ENCODE measurements at regions not wholly inside any gene's neighbourhood (a gene's known extent, or its start where the extent isn't known, plus 50 kb on each side); places are given as distances from the start of the nearest gene placed in this dataset.
"Not testable (repeated sequence)": the region's sequence is repeated elsewhere in the genome, so short reads cannot be mapped to it uniquely, and the experiment has no call there.

DNA sequence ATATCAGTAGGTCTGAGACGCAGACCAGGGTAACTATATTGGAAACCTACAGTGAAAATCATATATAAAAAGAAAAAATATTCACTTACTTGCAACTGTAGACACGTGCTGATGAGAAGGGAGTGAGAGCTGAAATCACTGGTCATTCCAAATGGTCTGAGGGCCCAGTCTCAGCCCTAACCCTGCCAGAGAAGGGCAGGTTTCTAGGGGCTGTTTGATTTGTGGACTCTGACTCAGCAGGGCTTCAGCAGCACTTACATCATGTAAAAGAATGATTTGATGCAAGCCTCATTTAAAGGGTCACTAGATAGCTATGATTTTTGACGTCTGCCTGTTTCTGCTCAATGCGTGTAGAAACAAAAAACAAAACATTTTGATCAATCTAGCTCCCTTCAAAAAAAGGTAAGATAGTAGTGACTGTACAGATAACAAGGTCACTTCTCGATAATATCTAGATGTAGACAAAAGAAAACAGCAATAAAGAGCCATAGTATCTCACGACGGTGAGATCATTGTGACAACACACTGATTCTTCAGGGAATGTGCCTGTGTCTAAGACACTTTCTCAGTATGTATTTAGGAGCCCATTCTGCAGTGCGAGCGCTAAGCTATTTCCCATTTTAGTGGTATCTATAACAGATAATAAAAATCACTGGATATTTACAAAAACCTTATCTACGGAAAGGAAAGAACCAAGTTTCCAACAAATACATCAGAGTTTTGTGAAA lies 307.2 kb downstream of the HIVEP2 start:
- no peak for DNase-seq

DNA sequence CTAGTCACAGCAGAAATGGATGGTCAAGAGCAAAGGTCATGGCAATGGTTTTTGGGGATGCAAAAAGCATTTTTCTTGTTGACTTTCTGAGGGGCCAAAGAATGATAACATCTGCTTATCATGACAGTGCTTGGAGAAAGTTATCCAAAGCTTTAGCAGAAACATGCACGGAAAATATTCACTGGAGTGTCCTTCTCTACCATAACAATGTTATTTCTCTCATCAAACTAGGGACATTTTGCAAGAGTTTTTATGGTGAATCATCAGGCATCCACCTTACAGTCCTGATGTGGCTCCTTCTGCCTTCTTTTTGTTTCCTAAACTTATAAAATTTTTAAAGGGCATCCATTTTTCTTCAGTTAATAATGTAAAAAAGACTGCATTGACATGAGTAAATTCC lies 302.3 kb downstream of the HIVEP2 start:
- DNase-seq = no peak

DNA sequence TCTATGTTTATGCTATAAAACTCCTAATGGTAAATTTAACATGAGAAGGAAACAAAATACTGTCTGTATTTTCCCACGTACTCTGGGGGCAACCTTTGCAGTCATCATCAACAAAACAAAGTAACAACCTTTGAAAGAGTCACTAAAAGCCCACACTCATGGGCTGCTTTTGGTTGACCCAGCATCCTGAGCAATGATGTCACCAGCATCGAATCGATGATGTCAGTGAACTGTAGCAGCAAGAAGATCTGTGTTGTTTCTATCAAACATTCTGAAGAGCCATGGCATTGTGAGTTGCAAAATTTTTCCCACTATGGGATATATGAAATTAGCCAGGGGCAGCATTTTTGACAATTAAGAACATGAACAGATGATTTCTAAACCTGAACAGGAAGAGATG lies 300.1 kb downstream of the HIVEP2 start:
- DNase-seq = no peak

DNA sequence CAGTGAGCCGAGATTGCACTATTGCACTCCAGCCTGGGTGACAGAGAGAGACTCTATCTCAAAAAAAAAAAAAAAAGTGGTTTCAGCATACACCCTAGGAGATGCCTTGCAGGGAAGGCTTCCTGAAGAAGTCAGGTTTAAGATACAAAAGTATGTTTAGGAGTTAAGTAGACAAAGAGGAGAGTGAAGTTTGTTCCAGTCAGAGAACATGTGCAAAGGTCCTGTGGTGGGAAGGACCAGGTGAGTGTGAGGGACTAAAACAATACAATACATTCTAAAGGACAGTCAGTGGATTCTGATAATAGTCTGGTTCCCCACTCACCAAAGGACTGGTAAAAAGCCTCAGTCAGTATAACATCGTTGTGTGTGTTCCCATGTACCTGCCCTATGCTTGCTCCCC lies 299.3 kb downstream of the HIVEP2 start:
- no peak for DNase-seq

DNA sequence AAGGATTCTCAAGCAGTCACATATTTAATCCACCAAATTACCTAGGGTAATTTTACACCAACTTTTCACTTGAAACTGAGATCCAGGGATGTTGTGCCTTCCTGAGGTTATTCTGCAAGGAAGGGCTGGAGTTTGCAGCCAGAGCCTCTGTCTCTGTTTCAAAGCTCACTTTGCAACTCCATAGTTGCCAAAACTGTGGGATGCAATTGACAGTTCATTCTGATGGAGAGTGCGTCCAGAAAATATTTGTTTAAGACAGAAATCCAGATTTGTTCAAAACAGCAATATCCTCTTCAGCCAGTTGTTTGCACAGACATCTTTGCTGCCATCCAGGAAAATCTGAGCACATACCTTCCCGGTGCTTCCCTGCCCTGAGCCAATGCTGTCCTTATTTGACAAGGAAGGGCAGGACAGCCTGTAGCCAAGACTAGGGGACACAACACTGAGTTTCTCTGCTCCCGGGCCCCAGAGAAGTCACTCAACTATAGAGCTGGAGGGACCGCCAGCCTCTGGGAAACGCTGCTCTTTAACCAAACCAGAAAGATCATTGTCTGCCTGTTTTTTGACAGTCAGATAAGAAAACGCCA lies 297.4 kb downstream of the HIVEP2 start:
- no peak for DNase-seq

DNA sequence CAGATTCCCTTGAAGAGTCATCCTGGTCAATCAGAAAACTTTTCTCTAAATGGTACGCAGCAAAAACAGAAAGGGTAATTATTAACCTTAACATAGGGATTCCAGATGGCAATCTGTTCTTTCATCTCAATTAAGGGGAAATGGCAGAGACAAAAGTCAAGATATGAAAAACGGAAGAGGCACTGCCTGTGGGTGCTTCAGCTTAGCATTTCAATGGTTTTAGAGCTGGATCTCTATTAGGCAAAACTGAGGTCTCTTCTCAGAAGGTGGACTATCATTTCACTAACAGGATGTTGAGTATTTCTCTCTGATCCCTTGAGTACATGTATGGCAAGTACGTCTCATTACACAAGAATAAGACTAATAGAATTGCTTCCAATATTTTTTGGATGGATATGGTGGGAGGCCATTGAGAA lies 296.9 kb downstream of the HIVEP2 start:
- DNase-seq = no peak

DNA sequence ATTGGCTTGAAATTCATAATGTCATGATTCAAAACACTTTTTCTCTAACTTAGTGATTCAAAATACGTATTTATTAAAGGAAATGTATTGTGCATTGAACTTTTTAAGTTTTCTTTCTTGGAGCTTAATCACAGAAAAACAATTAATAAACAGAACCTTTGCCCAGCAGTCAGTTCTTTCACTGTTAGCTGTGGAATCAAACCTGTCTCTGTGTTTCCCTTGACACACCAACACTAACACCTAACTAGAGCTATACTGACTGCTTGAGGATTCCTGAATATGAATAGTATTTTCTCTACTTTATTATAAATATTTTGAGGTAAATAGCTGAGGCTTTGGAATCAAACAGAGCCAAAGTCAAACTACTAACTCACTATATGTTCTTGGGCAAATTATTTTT lies 296.4 kb downstream of the HIVEP2 start:
- DNase-seq = no peak

DNA sequence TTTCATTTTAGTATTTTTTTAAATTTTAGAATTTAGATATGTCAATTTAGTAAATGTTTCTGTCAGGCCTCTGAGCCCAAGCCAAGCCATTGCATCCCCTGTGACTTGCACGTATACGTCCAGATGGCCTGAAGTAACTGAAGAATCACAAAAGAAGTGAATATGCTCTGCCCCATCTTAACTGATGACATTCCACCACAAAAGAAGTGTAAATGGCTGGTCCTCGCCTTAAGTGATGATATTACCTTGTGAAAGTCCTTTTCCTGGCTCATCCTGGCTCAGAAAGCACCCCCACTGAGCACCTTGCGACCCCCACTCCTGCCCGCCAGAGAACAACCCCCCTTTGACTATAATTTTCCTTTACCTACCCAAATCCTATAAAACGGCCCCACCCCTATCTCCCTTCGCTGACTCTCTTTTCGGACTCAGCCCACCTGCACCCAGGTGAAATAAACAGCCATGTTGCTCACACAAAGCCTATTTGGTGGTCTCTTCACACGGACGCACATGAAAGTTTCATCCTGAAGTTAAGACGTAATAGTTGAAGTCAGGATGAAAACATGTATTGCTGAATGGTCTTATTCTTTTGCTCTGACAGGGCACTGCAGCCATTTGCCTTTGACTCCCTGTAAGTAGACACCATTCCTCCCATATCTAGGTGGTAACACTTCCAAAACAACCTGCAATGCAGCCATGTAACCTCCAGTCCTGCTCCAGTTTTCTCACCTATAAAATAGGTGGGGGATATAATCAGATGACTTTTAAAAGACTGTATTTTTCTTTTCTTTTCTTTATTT lies 295.3 kb downstream of the HIVEP2 start:
- not testable (repeated sequence) for DNase-seq

DNA sequence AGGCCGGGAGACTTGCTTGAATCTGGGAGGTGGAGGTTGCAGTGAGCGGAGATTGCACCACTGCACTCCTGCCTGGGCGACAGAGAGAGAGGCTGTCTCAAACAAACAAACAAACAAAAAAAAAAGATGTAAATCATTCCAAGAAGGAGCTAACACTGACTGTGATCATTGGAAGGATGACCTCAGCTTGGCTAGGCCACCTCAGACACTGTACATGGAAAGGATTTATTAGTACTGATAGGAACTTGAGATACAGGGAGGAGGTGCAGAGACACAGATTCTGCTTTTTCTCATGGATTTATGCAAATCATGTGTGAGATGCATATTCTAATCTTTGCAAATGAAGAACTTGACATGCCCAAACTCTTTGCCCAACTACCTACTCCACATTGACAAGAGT lies 293.6 kb downstream of the HIVEP2 start:
- DNase-seq = no peak

DNA sequence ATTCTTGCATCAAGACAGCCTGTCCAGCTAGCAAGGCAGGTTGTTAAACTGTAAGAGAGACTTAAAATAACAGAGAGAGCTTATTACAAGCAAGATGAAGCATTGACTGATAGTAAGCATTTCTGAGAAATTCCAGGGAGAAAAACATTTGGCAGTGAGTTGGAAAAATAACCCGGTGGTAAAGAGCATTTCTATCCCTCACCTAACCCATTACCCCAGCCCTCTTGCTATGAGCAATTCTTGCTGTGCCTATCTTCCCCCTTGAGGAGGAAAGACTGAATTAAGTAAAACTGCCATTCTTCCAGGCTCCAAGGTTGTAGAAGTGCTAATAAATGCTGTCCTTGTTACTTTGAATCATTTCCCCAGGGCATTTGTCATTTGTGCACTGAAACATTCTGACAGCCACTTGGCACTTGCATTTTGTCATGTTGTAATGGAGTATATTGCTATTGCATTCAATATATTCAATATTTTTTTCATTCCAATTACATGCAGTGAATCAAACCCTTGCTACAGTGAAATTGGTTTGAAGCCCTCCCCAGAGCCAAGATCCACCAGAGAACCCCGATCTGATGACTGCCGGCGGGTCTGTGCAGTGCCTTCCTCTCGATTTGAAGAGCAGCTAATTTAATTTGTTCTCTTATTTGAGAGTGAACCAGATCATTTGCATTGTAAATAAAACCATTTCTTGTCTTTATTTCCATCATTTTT lies 291.1 kb downstream of the HIVEP2 start:
- no peak for DNase-seq

DNA sequence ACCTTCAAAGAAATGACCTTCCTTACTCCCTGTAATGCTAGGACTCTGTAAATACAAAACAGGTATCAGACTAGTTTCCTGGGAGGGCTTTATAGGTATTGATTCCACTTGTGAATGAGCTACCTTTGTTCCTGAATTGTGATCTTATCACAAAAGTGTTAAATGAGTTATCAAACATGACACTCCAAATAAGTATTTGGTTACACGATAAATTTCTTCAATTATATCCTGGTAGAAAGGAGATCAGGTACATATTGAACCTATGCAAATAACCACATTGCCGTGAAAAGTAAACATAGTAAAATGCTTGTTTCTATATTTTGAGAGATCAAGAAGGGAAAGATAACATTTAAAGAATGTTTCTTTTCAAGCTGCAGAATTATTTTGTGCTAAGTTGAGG lies 285.3 kb downstream of the HIVEP2 start:
- no peak for DNase-seq

DNA sequence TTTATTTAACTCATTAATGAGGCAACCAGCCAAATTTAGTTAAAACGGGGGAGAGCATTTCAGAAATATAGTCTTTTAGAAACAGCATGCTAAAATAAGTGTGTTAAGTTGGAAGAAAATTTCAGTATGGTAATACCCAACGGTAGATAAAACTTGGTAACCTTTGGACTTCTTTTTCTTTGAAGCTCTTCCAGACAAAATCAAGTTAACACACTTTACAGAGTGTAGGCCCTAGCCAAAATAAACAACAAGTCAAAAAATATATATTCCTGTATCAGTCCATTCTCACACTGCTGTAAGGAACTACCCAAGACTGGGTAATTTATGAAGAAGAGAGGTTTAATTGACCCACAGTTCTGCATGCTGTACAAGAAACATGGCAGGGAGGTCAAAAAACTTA lies 279.6 kb downstream of the HIVEP2 start:
- DNase-seq = no peak

DNA sequence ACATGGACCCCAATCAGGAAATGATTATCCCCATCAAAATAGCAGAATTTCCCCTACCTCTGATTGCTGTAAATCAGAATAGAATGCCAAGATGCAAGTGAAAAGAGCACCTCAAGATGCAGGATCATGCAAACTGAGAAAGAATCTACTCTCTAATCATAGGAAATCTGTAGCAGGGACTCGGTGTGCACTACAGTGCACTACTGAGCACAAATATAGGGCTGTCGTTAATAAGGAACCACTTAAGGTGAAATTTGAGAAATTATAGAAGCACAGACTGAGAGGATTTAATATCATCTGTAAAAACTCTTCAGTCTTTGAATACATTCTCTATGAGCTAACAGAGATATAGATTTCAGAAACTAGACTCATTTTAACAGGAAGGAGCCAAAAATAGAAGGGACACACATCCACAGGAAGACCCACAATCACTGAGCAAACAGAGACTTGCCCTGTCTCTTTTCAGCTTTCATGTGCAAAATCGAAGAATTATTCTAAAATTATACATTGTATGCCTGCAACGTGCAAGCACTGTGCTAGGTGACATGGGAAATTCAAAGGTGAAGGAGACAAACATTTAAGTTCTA lies 278.3 kb downstream of the HIVEP2 start:
- no peak for DNase-seq

DNA sequence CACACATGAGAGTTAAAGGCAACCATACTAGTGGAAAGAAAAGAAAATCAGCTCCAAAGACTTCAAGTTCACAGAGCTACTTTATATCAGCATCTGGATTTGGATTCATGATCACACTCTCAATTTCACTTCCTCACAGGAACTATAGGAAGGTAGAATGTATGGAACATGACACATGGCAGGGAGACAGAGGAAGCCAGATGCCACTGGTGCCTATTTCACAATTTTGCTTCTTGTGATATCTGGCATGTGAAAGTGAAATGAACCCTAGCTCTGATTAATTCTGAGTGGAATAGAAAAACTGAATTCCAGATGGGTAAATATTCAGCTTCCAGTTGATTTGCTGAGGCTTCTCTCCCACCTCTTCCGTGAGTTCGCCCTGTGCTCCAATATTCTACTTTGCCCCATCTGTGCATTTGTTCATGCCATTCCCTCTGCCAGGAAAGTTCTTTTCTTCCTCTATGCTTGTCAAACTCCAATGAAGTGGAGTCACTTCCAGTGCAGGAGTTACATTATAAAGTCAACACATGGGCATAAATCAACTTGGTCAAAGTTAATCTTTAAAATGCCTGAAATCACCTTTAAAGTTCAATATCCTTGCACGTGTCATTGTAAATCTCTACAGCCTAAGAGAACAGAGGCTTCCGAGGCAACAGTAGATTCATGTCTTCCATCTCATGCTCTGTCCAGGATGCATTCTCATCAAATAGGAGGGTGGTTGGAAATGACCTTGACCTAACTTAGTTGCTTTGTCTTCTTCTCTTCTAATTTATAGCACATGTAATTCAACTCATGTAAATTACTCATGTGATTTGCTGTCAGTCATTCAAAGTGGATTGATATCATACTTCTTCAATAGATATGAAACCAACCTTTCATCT lies 275.3 kb downstream of the HIVEP2 start:
- no peak for DNase-seq

DNA sequence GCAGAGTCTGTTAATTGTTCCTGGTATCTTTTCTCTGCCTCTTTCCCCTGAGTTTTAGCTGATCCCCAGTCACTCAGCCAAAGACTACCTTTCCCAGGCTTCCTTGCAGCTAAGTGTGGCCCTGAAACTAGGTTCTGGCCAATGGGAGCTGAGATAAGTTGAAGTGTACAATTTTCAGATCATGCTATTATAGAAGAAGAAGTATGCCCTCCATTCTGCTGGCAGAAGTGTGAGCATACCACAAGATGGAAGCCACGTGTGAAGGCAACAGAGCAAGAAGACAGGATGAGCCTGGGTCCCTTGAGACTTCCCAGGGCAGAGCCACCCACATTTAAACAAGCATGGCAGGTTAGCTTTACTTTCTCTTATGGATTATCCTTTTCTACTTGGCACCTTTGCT lies 273.2 kb downstream of the HIVEP2 start:
- DNase-seq = no peak

DNA sequence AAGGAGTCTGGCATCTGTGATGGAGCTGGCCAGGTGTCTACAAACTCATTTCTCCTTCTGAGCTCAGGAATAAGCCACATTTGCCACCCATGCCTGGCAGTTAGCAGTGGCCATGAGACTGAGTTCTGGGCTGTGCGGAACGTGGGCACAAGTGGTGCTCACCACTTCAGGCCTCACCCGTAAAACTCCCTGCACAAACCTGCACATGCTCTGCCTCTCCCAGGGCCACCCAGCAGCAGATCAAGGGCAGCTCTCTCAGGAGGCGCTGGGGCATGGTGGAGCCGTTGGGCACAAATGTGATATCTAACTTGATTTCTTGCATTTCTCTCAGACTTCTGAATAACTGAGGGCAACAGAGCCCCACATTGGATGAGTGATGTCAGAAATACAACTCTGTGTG lies 269.5 kb downstream of the HIVEP2 start:
- DNase-seq = no peak

DNA sequence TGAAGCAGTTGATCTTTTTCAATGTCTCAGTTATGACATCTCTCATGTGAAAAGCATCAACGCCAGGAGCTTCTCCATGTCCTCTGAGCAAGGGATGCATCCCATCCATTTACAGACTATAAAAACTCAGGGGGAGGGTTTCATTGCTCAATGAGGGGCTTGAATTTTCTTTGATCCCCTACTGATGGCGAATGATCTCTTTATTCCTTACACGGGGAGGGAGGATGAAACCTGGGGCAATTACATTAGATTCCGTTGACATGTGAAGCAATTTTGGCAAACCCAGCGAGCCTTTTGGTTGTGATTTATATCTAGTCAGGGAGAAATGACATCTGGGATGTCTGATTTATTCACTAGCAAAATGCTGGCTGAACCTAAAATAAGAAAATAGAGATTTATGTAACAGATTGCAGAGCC lies 268.9 kb downstream of the HIVEP2 start:
- DNase-seq = no peak

DNA sequence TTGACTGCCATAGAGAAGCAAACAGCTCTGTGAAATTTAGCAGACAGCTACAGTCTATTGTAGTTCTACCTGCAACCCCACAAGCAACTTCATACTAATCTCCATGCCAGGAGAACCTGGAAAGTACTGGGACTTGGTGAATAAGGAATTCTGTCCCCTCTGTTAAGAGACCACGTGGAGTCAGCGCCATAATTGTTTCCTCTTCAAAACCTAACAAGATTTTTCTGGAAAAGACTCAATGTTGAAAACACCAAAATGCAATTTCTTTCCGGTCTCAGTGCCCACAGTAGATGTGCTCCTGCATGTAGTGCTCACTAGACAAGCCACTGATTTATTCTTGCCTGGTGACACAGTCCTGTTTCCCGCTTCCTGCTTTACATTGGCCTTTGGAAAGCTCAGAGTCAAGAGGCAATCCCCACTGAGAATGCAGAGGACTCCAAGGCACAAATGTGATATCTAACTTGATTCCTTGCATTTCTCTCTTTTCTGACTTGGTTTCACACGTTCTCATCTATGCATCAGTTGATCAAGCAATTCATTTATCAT lies 268.3 kb downstream of the HIVEP2 start:
- DNase-seq = no peak

DNA sequence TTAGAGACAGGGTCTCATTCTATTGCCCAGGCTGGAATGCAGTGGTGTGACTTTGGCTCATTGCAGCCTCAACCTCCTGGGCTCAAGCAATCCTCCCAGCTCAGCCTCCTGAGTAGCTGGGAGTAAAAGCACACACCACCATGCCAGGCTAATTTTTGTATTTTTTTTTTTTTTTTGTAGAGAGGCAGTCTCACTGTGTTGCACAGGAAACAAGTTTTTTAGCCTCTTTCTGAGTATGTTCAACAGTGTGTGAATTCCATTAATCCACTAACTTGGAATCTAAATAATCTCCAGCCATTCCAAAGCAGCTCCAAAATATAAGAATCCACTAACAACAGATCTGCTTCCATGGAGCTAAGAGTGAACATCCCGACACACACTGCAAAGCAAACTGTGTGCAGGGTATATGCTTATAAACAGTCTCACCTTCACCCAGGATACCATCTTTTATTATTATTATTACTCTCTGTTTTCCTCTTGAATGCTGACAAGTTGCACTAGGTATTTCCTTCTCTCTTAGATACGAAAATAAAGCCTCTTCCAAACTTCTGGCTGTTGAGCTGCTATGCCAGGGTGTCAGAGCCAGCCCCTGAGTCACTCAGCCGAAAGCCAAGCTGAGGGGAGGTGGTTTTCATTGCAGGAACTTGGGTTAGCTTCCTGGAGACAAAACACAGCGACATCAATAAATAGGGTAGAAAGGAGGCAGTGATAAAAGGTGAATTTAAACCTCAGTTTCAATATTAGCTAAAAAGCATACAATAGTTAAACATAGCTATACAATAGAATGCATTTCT lies 264.9 kb downstream of the HIVEP2 start:
- no peak for DNase-seq

DNA sequence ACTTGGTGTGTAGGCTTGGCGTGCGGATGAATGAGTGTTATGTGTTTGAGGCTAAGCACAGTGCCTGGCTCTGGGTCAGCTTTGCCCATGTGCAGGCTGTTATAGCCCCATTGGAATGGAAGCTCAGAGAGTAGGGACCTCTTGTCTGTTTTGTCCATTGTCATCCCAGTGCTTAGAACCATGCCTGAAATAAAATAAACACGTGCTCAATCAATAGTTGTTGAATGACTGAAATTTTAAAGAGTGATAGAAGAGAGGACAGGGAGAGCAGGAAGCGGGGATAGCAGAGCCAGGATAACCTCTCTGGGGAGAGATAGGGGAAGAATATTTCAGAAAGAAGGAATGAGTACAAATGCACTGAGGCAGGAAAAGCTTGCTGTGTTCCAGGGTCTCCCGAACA lies 263.9 kb downstream of the HIVEP2 start:
- DNase-seq = no peak

DNA sequence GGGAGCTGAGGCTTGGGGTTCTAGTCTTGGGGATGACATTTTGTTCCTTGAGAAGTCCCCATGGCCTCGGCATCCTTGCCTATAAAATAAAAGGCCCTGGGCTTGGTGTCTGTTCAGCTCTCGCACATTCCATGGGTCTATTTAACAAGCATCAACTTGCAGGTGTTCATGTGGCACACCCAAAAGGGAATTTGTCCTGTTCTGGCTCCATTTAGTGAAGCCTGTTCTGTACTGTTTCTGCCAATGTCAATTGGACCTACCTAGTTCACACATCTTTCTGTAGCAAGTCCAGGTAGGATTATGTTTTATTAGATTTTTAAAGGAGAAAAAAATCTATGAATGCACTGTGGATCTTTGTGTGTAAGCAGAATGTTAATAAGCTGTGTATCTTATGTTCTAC lies 262.0 kb downstream of the HIVEP2 start:
- DNase-seq = no peak

Measured in stimulated activated naive CD4-positive, alpha-beta T cell treated with Interleukin-2 at 50 U/mL for 16 hours (primary cell).